ENCODE measurements at regions not wholly inside any gene's neighbourhood (a gene's known extent, or its start where the extent isn't known, plus 50 kb on each side); places are given as distances from the start of the nearest gene placed in this dataset.

DNA sequence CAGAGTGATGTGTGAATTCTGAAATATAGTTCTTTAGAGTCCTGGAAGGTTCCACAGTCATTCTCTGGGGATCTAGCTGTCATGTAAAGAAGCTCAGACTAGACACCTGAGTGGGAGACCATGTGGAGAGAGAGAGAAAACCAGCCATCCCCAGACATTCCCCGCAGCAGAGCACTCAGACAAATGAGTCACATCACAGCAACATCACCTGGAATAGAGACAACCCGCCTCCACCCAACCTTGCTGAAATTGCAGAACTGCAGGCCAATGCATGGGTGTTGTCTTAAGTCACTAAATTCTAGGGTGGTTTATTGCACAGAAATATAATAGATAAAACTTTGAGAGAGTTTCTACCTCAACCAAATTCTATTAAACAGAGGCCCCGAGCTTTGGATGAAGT is 392.0 kb upstream of the DYNLRB2 start:
- no peak for TF ChIP-seq CTCF (IDR thresholded peaks at IDR 0.05)
- no peak for TF ChIP-seq POLR2A (IDR thresholded peaks at IDR 0.05)

All from Peyer's patch (tissue), 4 donors.